HUDEP-2 (cell line): ENCODE measurements at regions not wholly inside any gene's neighbourhood (a gene's known extent, or its start where the extent isn't known, plus 50 kb on each side); places are given as distances from the start of the nearest gene placed in this dataset.

ENCODE experiments used
- DNase-seq, 76 experiments: peaks; one replicate each; lab custom pipeline; 2025; ENCODE audit not compliant: unreplicated experiment in 76 of 76; lab: John Stamatoyannopoulos, UW

DNA sequence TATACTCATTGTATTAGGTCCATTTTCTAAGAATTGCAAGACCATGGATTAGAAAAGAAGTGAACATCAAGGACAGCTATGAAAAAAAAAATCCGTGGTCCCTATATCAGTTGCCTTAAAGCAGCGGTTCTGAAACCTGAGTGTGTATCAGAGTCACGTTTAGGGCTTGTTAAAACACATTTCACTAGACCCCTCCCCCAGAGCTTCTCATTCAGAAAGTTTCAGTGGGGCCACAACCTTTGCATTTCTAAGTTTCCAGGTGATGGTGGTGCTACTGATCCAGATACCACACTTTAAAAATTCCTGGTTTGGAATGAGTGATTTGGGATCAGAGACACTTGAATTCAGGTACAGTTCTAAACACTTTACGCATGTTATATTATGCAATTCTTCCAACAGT, 96.1 kb upstream of the PRMT6 start:
- no peak for DNase-seq

DNA sequence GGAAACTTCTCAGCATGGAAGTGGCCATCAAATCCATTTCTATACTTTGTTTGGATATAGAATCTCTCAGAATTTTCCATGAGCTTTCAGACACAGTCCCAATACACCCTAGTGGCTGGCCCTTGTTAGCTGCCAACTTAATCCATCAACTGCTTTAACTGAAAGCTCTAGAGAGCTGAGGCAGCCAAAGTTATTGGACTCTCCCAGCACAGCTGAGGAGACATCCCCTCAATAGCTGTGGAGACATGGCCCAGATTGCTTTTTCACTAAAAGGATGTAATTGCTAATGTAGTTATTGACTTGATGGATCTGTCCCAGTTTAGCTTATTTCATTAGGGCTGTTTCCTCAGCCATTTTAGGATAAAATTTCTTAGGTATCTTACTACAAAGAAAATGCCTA, 94.8 kb upstream of the PRMT6 start:
- DNase-seq = no peak

DNA sequence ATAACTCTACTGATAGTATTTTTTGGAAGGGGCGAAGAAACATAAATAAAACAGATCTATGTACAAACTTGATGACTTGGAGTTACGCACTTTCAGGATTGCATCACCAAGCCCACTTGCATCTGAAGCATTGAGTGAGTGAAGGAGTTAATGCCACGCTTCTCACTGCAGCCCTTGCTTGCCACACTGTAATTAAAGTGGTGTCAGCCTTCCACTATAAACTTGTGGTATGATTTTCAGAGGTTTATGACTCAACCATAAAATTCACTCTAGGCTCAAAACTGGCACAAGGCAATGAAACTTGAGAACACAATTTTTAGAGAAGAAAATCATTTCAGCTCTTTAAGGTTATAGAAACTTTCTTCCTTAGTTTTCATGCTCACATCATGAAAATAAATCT, 93.9 kb upstream of the PRMT6 start:
- no peak for DNase-seq

DNA sequence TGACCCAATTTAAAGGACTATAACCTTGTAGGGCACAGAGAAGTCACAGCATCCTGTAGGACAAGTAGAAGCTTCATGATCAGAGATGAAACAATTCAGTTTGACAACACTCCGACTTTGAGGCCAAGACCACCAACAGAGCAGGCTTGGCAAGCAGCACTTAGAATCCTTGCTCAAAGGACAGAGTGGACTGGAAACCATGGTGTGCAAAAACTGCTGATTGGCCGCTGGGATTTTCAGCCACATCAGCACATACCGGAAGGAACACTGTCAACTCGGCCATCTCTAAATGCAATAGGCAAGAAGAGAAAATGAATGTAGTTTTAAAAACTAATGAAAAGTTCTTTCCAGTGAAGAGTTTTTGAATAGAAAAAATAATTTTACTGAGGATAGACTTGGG, 92.0 kb upstream of the PRMT6 start:
- no peak for DNase-seq

DNA sequence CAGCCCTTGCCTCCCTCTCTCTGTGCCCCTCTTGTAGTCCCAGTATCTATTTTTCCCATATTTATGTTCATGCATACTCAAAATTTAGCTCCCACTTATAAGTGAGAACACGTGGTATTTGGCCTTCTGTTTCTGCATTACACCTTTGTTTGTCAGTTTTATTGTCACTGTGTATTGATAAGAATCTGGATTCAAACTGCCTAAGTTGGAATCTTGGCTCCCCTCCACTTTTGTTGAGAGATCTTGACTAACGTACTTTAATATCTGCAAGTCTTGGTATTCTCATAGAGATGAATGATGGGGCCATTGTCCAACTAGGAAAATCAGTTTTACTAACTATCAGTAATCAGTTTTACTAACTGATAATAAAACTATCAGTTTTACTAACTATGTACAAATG, 87.8 kb upstream of the PRMT6 start:
- DNase-seq = no peak

DNA sequence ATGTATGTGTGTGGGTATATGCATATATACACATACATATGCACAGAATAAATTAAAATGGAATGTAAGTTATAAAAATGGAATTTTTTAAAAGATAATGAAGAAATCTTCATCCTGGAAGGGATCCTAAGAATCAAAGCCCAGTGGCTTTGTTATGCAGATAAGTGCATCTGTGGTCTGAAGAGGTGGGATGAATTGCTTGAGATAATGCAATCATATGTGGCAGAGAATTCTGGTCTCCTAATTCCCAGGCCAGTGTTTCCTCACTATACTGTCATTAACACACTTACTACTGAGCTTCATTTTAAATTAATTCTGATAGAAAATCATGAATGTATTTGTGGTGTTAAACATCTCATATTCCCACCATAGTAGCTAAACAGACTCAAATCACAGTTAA, 86.7 kb upstream of the PRMT6 start:
- no peak for DNase-seq

DNA sequence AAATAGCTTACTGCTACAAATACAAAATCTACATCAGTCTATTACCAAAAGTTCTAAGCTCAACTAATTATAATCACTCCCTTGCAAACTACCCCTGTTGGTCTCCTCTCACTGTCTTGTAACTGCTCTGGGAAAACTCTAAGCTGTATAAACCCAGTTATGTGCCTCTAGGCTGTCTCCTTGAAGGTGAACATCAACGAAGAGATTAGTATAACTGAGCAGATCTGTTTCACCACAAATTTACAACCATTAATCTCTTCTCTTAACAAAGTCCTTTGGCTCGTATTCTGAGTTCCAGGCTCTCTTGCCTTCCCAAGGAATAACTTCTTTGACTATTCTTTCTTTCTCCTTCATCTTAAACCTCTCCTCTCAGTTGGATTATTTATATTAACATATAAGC, 84.4 kb upstream of the PRMT6 start:
- DNase-seq = no peak

DNA sequence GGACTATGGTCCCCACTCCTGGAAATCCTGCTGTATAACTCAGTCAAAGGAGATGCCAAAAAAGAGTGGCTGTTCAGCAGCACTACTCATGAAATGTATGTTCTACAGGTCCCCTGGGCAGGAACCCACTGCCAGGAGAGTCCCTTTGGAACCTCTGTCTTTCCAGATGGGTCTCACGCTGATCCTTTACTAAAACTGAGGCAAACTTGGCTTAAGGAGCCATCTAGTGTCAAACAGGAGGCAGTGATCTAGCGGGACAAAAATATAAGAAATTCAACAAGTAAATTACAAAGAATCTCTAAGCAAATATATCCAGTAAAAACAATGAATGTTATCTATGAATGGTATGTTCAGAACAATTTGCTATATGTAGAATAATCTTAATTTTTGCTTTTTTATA, 80.5 kb upstream of the PRMT6 start:
- DNase-seq = no peak

DNA sequence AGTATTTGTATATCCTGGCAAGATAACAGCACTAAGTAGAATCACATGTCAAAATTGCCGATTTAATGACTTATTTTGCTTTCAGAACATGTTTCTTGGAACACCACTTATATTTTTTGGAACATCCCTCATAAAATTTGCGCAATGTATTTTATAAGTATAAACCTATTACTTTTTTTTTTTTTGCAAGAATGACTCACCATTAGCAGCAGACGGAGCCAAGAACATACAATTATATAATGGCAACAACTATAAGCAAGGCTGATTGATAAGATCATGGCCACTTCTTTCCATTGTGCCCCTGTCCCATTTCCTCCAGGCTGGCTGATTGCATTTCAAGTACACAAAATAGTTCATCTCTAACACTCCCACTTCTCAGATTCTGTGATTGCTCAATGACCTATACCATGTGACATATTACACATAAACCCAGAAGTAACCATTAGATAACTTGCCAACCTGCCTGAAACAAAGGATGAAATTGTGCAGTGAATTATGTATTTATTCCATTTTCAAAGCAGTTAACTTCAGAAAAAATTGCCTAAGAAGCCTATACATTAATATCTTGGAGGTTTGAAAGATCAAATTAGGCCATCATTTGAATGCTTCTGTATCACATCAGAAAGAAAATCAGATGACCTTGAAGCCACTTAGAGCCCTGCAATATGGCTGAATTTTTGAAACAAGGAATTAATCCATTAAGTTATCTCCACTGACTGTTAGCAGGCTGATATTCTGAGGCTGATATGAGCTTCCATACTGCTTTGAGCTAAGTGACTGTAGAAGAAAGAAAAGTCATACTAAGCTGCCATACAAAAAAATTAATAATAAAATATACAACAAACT, 77.8 kb upstream of the PRMT6 start:
- DNase-seq = no peak

DNA sequence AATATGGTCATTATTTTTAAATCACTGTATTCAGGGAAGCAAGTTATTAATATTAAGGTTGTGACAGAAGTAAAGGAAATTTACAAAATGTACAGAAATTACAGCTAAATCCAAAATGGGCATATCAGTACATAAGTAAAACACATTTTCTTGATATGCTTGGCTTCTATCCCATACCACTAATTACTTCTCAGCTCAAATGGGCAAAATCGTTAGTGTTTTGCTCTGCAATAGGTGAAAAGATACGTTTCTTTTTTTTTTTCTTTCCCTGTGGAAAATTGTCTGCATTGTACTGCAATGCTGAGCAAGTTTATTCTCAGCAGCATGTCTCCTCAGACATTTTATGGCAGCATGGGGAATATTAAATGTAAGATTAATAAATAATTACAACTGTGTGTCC, 77.1 kb upstream of the PRMT6 start:
- no peak for DNase-seq

DNA sequence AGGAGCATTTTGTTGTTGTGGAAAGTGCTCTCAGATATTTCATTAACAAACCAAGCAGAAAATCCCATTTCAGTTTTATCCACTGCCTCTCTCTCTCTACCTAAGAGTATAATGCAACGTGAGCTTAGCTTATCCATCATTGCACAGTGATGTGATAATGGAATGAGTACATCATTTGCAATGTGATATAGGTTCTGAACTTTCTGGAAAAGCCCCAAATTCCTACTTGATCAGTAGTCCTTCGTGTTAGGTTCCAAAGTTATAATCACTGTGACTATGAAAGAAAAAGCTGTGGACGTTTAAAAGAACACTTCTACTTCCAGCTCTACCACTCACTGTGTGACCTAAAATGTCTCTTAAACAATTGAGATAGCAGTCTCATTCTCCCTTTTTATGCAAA, 76.4 kb upstream of the PRMT6 start:
- DNase-seq = no peak

DNA sequence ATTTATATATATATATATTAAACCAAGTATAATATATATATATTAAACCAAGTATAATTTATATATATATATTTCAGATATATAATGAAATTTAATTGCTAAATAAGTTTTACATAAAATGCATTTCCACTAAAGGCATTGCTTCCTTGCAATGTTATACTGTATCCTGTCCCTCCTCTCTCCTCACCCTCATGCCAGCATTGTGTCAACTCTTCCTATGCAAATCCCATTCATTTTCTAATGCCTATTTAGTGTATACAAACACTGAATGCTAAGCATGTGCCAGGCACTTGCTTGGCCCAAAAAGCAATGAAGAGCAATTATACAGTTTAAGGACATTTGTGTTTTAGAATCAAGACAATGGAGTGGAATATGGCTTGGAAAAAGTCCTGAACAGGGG, 71.7 kb upstream of the PRMT6 start:
- DNase-seq = no peak

DNA sequence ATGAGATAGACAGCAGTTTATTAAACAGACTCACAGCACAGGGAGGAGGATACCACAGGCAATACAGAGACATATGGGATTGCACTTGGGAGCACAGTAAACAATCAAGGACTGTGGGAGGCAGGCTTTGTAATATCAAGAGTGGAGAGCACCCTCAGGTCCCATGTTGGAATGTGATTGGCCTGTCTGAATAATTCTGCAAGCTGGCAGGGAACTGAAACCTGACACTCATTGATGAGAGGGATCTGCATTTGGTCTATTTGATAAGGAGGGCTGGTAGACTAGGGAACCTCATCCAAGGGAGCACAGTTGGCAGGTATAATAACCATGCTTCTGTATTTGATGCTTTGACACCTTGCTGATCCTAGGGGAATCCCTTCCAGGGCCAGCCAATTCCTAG, 69.9 kb upstream of the PRMT6 start:
- no peak for DNase-seq

DNA sequence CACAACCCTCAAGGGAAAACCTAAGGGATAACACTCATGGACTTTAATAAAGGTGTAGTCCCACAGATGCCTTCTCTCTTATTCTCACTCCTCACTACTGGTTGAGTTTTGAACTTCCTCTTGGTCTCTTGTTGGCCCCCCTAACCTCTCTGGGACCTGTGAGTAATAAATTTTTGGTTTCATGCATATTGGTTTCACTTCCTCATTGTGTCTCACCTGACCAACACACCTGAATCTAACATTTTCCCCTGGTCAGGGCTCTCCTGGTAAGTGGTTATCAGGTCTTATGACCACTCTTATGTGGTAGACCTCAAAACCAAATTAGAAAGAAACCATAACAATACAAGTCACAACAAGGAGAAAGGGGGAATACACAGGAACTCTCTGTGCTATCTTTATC, 60.5 kb upstream of the PRMT6 start:
- no peak for DNase-seq

DNA sequence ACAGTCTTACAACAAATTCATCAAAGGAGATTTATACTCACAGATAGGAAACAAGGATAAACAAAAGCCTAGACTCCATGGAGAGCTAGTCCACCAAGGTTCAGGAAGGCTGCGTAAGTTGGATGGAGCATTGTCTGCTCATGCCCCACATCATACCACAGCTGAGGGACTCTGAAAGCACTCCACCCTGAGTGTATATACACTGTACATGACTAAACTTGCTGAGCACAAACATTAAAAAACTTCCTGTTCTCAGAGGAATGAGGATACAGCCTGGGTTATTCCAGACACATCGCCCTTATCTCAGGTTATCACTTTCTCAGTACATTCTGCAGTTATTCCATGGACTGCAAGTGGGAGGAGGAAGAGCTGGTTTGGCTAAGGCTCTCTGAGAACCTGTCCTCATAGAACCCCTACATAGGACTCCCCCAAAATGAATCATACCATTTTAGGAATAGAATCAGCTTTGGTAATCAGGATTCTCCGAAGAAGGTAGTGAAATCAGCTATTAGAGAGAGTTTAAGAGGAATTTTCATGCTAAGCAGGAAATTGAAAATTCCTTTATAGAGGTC, 58.0 kb upstream of the PRMT6 start:
- no peak for DNase-seq

DNA sequence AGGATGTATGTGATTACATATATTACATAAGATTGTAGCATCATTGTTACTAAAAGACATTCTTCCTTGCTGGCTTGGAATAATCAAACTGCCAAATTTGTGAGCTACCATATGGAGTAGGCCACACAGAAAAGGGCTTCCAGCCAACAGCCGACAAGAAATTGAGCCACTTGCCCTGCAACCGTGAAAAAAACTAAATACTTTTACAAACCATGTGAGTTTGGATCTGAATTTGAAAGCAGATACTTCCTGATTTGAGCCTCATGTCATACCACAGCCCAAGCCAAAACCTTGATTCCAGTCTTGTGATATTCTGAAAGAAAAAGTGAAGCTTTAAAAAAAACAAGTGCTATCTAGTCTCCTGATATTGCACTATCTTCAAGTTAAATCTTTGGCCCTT, 55.6 kb upstream of the PRMT6 start:
- no peak for DNase-seq

DNA sequence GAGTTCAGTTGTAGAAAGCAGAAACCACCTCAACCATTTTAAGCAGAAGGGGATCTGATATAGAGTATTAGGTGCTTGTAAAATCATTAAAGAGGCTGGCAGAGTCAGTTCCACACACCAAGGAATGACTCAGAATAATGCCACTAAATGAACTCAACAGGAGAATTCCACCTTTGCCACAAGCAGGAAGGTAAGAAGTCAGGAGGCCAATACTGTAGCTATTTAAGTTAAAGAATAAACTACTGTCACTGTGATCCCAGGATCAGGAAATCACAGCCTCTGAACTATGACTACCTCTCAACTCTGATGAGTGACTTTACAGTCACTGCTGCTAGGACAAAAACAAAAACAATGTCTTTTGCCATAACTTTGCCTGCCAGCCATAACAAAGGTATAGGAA, 52.5 kb upstream of the PRMT6 start:
- DNase-seq = no peak

DNA sequence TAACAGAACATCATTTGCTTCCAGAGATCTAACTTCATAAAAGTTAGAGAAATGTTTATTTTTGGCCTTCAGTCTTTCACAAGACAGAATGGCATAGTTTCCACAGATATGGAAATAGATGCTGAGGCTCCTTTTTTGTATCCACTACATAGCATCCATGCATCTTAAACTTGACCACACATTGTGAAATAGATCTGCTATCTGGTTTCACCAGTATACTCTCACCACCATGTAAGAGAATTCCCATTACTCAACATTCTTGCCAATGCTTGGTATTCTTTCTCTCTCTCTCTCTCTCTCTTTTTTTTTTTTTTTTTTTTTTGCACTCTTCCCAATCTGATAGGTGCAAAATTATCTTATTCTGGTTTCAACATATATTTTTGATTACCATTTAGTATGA, 52.1 kb upstream of the PRMT6 start:
- DNase-seq = no peak
